K562 (cell line): ENCODE measurements at regions not wholly inside any gene's neighbourhood (a gene's known extent, or its start where the extent isn't known, plus 50 kb on each side); places are given as distances from the start of the nearest gene placed in this dataset.

Experiments used
- ARID2 ChIP-seq: fragments of 450-650 bp; IDR thresholded peaks from 2 replicates; pipeline ENCODE4 v1.6.1; 2017; ENCODE audit warnings: antibody characterized with exemption, mild to moderate bottlenecking
- ASH1L ChIP-seq: fragments of 450-650 bp; IDR thresholded peaks from 2 replicates; pipeline ENCODE4 v1.6.1; 2018; ENCODE audit warnings: borderline replicate concordance, mild to moderate bottlenecking, low read depth; ENCODE audit not compliant: partially characterized antibody
- BCOR ChIP-seq: fragments of 450-650 bp; IDR thresholded peaks from 2 replicates; pipeline ENCODE4 v1.6.1; 2016
- C11orf30 ChIP-seq: fragments of 450-650 bp; IDR thresholded peaks from 2 replicates; pipeline ENCODE4 v1.6.1; 2016; ENCODE audit warnings: low read depth, mild to moderate bottlenecking
- CBX3 ChIP-seq, 2 experiments: IDR thresholded peaks; 1 replicate in 1 of 2; 2 replicates in 1 of 2; pipeline ENCODE4 v1.6.1; 2012; ENCODE audit warnings: inconsistent platforms in 2 of 2, low read length in 2 of 2, borderline replicate concordance in 1 of 2, control low read depth in 1 of 2
- CXXC5 ChIP-seq: fragments of 250-450 bp; sonication (Bioruptor Pico); IDR thresholded peaks from 2 replicates; pipeline ENCODE4 v1.8.0; 2022; ENCODE audit warnings: inconsistent platforms, mild to moderate bottlenecking, moderate library complexity
- FOXP1 ChIP-seq: sonication (generic); formaldehyde crosslinking; IDR thresholded peaks from 2 replicates; pipeline ENCODE4 v1.8.0; 2022; ENCODE audit warnings: mild to moderate bottlenecking, missing genetic modification reagents
- KDM1A ChIP-seq, 2 experiments: fragments of 450-650 bp; IDR thresholded peaks; 2 replicates each; pipeline ENCODE4 v1.6.1; 2016; ENCODE audit warnings: mild to moderate bottlenecking in 2 of 2
- KLF6 ChIP-seq: fragments of 250-450 bp; sonication (Bioruptor Pico); IDR thresholded peaks from 2 replicates; pipeline ENCODE4 v1.4.0; 2020; ENCODE audit warnings: mild to moderate bottlenecking, moderate library complexity, borderline replicate concordance
- MIER1 ChIP-seq: fragments of 450-650 bp; IDR thresholded peaks from 2 replicates; pipeline ENCODE4 v1.6.1; 2016; ENCODE audit warnings: antibody characterized with exemption, mild to moderate bottlenecking, low read depth
- NFYB ChIP-seq: IDR thresholded peaks from 2 replicates; pipeline ENCODE4 v1.6.1; 2011; ENCODE audit warnings: mild to moderate bottlenecking, moderate library complexity; ENCODE audit not compliant: insufficient read length; ENCODE audit errors: extremely low read depth
- POLR2A ChIP-seq: fragments of 450-650 bp; conservative IDR thresholded peaks from 2 replicates; pipeline ENCODE4 v1.6.1; 2016
- RAD21 ChIP-seq, 2 experiments: fragments of 250-450 bp in 1 of 2; fragments of 450-650 bp in 1 of 2; sonication (Bioruptor Pico) in 1 of 2; formaldehyde crosslinking in 1 of 2; IDR thresholded peaks in 1 of 2; conservative IDR thresholded peaks in 1 of 2; 2 replicates each; pipeline versions ENCODE4 v1.4.0 to v1.8.0; 2020 to 2022; ENCODE audit warnings: mild to moderate bottlenecking in 2 of 2, moderate library complexity in 1 of 2
- SNIP1 ChIP-seq: fragments of 450-650 bp; IDR thresholded peaks from 2 replicates; pipeline ENCODE4 v1.7.1; 2017; ENCODE audit warnings: low read depth, mild to moderate bottlenecking
- SOX6 ChIP-seq: fragments of 450-650 bp; IDR thresholded peaks from 2 replicates; pipeline ENCODE4 v1.6.1; 2014; ENCODE audit warnings: mild to moderate bottlenecking
- TCF7L2 ChIP-seq: fragments of 150-350 bp; IDR thresholded peaks from 2 replicates; pipeline ENCODE4 v1.6.1; 2016; ENCODE audit warnings: low read depth, mild to moderate bottlenecking, low read length, moderate library complexity
- ZKSCAN1 ChIP-seq: fragments of 150-350 bp; IDR thresholded peaks from 2 replicates; pipeline ENCODE4 v1.6.1; 2016; ENCODE audit warnings: low read depth, low read length
- ZNF551 ChIP-seq: fragments of 250-450 bp; sonication (Bioruptor Pico); IDR thresholded peaks from 2 replicates; pipeline ENCODE4 v1.5.0; 2021; ENCODE audit warnings: mild to moderate bottlenecking, moderate library complexity
- TF ChIP-seq, protein P1 (sequence below): sonication (generic); formaldehyde crosslinking; IDR thresholded peaks from 2 replicates; pipeline ENCODE4 v1.8.1; 2023; ENCODE audit warnings: missing genetic modification reagents, mild to moderate bottlenecking, borderline replicate concordance
- TF ChIP-seq, protein P2 (sequence below), 2 experiments: fragments of 450-650 bp in 1 of 2; sonication (generic) in 1 of 2; formaldehyde crosslinking in 1 of 2; IDR thresholded peaks in 1 of 2; conservative IDR thresholded peaks in 1 of 2; 2 replicates each; pipeline versions ENCODE4 v1.6.1 to v1.8.1; 2016 to 2023; ENCODE audit warnings: mild to moderate bottlenecking in 2 of 2, moderate library complexity in 2 of 2, inconsistent platforms in 1 of 2, missing genetic modification reagents in 1 of 2

DNA sequence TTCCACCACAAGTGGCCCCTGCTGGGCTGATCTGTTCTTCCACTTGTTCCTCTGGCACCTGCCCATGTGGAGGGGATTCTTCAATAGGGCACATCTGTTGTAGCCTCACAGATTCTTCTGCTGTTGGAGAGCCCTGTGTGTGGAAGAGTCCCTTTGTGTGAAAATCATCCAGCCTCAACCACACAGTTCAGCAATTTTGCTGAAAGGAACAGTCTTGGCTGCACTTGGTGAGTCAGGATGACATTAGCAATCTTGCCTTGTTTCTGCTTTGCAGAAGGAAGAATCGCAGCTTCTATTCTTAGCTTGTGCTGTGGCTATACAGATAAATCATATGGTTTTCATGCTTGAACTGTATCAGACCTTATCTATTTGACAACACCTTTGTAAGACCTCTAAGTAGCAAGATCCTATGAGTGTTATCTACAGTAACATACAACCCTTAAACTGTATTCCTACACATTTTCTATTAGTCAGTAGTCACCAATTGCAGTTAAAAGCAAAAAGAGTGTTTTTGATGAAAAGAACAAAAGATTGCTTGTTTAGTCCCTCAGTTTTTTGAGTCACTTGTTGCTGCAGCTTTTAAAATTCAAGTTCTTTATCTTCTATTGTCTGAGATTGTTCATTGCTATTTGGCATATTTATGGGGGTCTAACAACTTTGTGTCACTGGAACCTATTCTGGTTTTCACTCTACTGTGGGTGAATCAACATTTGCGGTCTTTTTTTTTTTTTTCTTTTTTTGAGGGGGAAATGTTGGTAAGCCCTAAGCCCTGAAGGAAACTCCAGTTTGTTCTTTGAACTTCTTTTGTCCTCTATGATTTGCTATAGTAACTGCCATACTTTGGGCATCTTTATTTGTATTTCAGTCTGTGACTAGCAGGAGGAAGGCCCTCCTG lies 231.6 kb downstream of the TFAP2B start (continued):
- peak; percentile 100 for TF ChIP-seq KDM1A (IDR thresholded peaks at IDR 0.05)
- peak in 1 of 2 experiments; percentile 96; a peak in 2 of 3 replicates for TF ChIP-seq CBX3 (IDR thresholded peaks at IDR 0.05; ENCODE audit: borderline replicate concordance in 1 of 2, low read length in 2 of 2)
- TF ChIP-seq POLR2A = no peak; the same call in 1 of the 2 replicates
- peak; percentile 81 for TF ChIP-seq CXXC5 (CRISPR knock-in tag)
- no peak; the same call in 1 of the 2 replicates for TF ChIP-seq SNIP1
- TF ChIP-seq, protein P1, sequence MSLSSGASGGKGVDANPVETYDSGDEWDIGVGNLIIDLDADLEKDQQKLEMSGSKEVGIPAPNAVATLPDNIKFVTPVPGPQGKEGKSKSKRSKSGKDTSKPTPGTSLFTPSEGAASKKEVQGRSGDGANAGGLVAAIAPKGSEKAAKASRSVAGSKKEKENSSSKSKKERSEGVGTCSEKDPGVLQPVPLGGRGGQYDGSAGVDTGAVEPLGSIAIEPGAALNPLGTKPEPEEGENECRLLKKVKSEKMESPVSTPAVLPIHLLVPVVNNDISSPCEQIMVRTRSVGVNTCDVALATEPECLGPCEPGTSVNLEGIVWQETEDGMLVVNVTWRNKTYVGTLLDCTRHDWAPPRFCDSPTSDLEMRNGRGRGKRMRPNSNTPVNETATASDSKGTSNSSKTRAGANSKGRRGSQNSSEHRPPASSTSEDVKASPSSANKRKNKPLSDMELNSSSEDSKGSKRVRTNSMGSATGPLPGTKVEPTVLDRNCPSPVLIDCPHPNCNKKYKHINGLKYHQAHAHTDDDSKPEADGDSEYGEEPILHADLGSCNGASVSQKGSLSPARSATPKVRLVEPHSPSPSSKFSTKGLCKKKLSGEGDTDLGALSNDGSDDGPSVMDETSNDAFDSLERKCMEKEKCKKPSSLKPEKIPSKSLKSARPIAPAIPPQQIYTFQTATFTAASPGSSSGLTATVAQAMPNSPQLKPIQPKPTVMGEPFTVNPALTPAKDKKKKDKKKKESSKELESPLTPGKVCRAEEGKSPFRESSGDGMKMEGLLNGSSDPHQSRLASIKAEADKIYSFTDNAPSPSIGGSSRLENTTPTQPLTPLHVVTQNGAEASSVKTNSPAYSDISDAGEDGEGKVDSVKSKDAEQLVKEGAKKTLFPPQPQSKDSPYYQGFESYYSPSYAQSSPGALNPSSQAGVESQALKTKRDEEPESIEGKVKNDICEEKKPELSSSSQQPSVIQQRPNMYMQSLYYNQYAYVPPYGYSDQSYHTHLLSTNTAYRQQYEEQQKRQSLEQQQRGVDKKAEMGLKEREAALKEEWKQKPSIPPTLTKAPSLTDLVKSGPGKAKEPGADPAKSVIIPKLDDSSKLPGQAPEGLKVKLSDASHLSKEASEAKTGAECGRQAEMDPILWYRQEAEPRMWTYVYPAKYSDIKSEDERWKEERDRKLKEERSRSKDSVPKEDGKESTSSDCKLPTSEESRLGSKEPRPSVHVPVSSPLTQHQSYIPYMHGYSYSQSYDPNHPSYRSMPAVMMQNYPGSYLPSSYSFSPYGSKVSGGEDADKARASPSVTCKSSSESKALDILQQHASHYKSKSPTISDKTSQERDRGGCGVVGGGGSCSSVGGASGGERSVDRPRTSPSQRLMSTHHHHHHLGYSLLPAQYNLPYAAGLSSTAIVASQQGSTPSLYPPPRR (CRISPR knock-in tag) = peak; percentile 83; the same call in 1 of the 2 replicates
- TF ChIP-seq ZNF551 (CRISPR knock-in tag) = no peak
- peak; percentile 25 for TF ChIP-seq ASH1L
- TF ChIP-seq KLF6 (CRISPR knock-in tag) = peak; percentile 83; the same call in 1 of the 2 replicates
- TF ChIP-seq RAD21 (CRISPR knock-in tag; conservative IDR thresholded peaks at IDR 0.05 in 1 of 2, IDR thresholded peaks at IDR 0.05 in 1 of 2) = peak; percentile 35 to 56
- peak; percentile 23; the same call in 1 of the 2 replicates for TF ChIP-seq ARID2
- TF ChIP-seq C11orf30 = peak; percentile 97
- no peak for TF ChIP-seq TCF7L2
- TF ChIP-seq ZKSCAN1 = 0 out of 2 replicates have a peak, but pooled peaks have one; percentile 26
- peak; percentile 73; the same call in 1 of the 2 replicates for TF ChIP-seq MIER1
- no peak for TF ChIP-seq FOXP1 (CRISPR knock-in tag)
- TF ChIP-seq BCOR = peak; percentile 86
- TF ChIP-seq NFYB = no peak
- TF ChIP-seq, protein P2, sequence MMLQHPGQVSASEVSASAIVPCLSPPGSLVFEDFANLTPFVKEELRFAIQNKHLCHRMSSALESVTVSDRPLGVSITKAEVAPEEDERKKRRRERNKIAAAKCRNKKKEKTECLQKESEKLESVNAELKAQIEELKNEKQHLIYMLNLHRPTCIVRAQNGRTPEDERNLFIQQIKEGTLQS (IDR thresholded peaks at IDR 0.05) = peak; percentile 95
- TF ChIP-seq, protein P2 (CRISPR knock-in tag; conservative IDR thresholded peaks at IDR 0.05) = peak; percentile 65; the same call in 1 of the 2 replicates
- TF ChIP-seq SOX6 = peak; percentile 100
